Duodenal mucosa (tissue), 2 donors: ENCODE measurements at regions not wholly inside any gene's neighbourhood (a gene's known extent, or its start where the extent isn't known, plus 50 kb on each side); places are given as distances from the start of the nearest gene placed in this dataset.

Source experiments
- H3K27ac ChIP-seq: one replicate; pipeline ENCODE4 v1.7.0; 2013; ENCODE audit warnings: low read depth, low read length
- H3K27me3 ChIP-seq, 2 donors: one replicate each; pipeline ENCODE4 v1.7.0; 2013; ENCODE audit warnings: low read length in 2 of 2, control low read depth in 1 of 2; ENCODE audit not compliant: insufficient read depth in 2 of 2, control insufficient read depth in 1 of 2
- H3K36me3 ChIP-seq, 2 donors: one replicate each; pipeline ENCODE4 v1.7.0; 2013; ENCODE audit warnings: low read length in 2 of 2, control low read depth in 1 of 2; ENCODE audit not compliant: insufficient read depth in 2 of 2, control insufficient read depth in 1 of 2
- H3K4me1 ChIP-seq, 2 donors: one replicate each; pipeline ENCODE4 v1.7.0; 2013; ENCODE audit warnings: low read length in 2 of 2, control low read depth in 1 of 2; ENCODE audit not compliant: insufficient read depth in 2 of 2, control insufficient read depth in 1 of 2
- H3K4me3 ChIP-seq, 2 donors: one replicate each; pipeline ENCODE4 v1.7.0; 2013; ENCODE audit warnings: low read length in 2 of 2, low read depth in 1 of 2
- H3K9ac ChIP-seq, 2 donors: one replicate each; pipeline ENCODE4 v1.7.0; 2013; ENCODE audit warnings: low read length in 2 of 2, low read depth in 1 of 2
- H3K9me3 ChIP-seq, 2 donors: one replicate each; pipeline ENCODE4 v1.7.0; 2013; ENCODE audit warnings: low read length in 2 of 2, control low read depth in 1 of 2; ENCODE audit not compliant: control insufficient read depth in 1 of 2

- Histone ChIP-seq H3K4me1 (no peaks in the 10 kb centered on the region), H3K9ac (no peak overlapping the region), H3K27me3 (no peaks in the 10 kb centered on the region), H3K4me3 (no peak overlapping the region), H3K9me3 (peaks cover 3 to 5% of the 10 kb centered on the region in 2 donors), H3K36me3 (no peaks in the 10 kb centered on the region), H3K27ac (no peak overlapping the region)
These were observed 579.0 kb upstream of the STXBP6 start for GRCh38 chr14:25628978-25629377.

- Histone ChIP-seq H3K27me3 (no peaks in the 10 kb centered on the region), H3K9ac (no peak overlapping the region), H3K9me3 (peaks cover 4 to 5% of the 10 kb centered on the region in 2 donors), H3K4me1 (no peaks in the 10 kb centered on the region), H3K36me3 (no peaks in the 10 kb centered on the region), H3K27ac (no peak overlapping the region), H3K4me3 (no peak overlapping the region)
These were observed 578.4 kb upstream of the STXBP6 start for GRCh38 chr14:25628390-25628789.

GRCh38 chr14:25626986-25627385 lies 577.0 kb upstream of the STXBP6 start:
- Histone ChIP-seq H3K9me3 (peaks cover under 1 to 9% of the 10 kb centered on the region in 2 donors), H3K36me3 (no peaks in the 10 kb centered on the region), H3K9ac (no peak overlapping the region)

GRCh38 chr14:25622763-25623162 lies 572.8 kb upstream of the STXBP6 start:
- Histone ChIP-seq H3K27me3 (no peaks in the 10 kb centered on the region), H3K36me3 (no peaks in the 10 kb centered on the region), H3K9ac (no peak overlapping the region), H3K9me3 (peaks cover 18 to 19% of the 10 kb centered on the region in 2 donors), H3K4me1 (no peaks in the 10 kb centered on the region), H3K4me3 (no peak overlapping the region), H3K27ac (no peak overlapping the region)

More at GRCh38 chr14:25626986-25627385, 577.0 kb upstream of the STXBP6 start:
- H3K4me1 ChIP-seq = no peaks in the 10 kb centered on the region
- no peak overlapping the region for H3K27ac ChIP-seq
- no peak overlapping the region for H3K4me3 ChIP-seq
- H3K27me3 ChIP-seq = no peaks in the 10 kb centered on the region

- no peaks in the 10 kb centered on the region for H3K27me3 ChIP-seq
- no peak overlapping the region for H3K9ac ChIP-seq
- H3K27ac ChIP-seq = no peak overlapping the region
- no peaks in the 10 kb centered on the region for H3K36me3 ChIP-seq
- no peaks in the 10 kb centered on the region for H3K4me1 ChIP-seq
- peaks cover 22 to 25% of the 10 kb centered on the region in 2 donors for H3K9me3 ChIP-seq
- no peak overlapping the region for H3K4me3 ChIP-seq
These were observed 570.6 kb upstream of the STXBP6 start for GRCh38 chr14:25620515-25620914.

- Histone ChIP-seq H3K4me1 (no peaks in the 10 kb centered on the region), H3K27me3 (no peaks in the 10 kb centered on the region), H3K27ac (no peak overlapping the region), H3K36me3 (no peaks in the 10 kb centered on the region), H3K9me3 (peaks cover 19 to 26% of the 10 kb centered on the region in 2 donors), H3K9ac (no peak overlapping the region), H3K4me3 (no peak overlapping the region)
These were observed 565.2 kb upstream of the STXBP6 start for GRCh38 chr14:25615174-25615573.

GRCh38 chr14:25607192-25607591 lies 557.2 kb upstream of the STXBP6 start:
- Histone ChIP-seq H3K27me3 (no peaks in the 10 kb centered on the region), H3K36me3 (no peaks in the 10 kb centered on the region), H3K27ac (no peak overlapping the region), H3K4me1 (no peaks in the 10 kb centered on the region), H3K4me3 (no peak overlapping the region), H3K9ac (no peak overlapping the region), H3K9me3 (peaks cover 10 to 18% of the 10 kb centered on the region in 2 donors)

GRCh38 chr14:25602106-25602505 lies 552.2 kb upstream of the STXBP6 start:
- peaks cover 11 to 20% of the 10 kb centered on the region in 2 donors for H3K9me3 ChIP-seq
- no peak overlapping the region for H3K27ac ChIP-seq
- H3K4me1 ChIP-seq = no peaks in the 10 kb centered on the region
- H3K4me3 ChIP-seq = no peak overlapping the region
- H3K9ac ChIP-seq = no peak overlapping the region
- no peaks in the 10 kb centered on the region for H3K27me3 ChIP-seq
- H3K36me3 ChIP-seq = no peaks in the 10 kb centered on the region

- Histone ChIP-seq H3K9ac (no peak overlapping the region), H3K27me3 (no peaks in the 10 kb centered on the region), H3K27ac (no peak overlapping the region), H3K36me3 (no peaks in the 10 kb centered on the region), H3K9me3 (peaks cover 3 to 9% of the 10 kb centered on the region in 2 donors), H3K4me3 (no peak overlapping the region), H3K4me1 (no peaks in the 10 kb centered on the region)
These were observed 538.8 kb upstream of the STXBP6 start for GRCh38 chr14:25588751-25589150.

- Histone ChIP-seq H3K36me3 (no peaks in the 10 kb centered on the region), H3K27me3 (no peaks in the 10 kb centered on the region), H3K4me3 (no peak overlapping the region), H3K9ac (no peak overlapping the region), H3K27ac (no peak overlapping the region), H3K9me3 (peaks cover 5 to 8% of the 10 kb centered on the region in 2 donors), H3K4me1 (no peaks in the 10 kb centered on the region)
These were observed 524.8 kb upstream of the STXBP6 start for GRCh38 chr14:25574628-25575325.
